ENCODE measurements at regions not wholly inside any gene's neighbourhood (a gene's known extent, or its start where the extent isn't known, plus 50 kb on each side); places are given as distances from the start of the nearest gene placed in this dataset.

DNA sequence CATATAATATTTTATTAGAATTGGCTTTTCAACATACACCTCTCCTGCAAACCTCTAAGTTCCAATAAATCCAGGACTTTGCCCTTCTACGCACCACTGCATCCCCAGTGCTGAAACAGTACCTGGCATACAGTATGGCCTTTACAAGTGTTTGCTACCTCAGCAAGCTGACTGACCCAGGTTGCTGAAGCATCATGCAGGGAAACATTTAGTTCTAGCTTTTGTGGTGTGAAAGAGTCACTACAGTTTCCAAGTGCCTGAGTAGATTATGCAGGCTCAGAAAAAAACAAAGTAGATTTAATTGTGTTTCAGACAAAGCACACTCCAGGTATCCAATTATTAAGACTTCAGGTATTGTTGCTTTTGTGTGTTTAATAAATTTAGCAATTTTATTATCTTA lies 614.2 kb upstream of the NRSN1 start:
- TF ChIP-seq, protein P1, sequence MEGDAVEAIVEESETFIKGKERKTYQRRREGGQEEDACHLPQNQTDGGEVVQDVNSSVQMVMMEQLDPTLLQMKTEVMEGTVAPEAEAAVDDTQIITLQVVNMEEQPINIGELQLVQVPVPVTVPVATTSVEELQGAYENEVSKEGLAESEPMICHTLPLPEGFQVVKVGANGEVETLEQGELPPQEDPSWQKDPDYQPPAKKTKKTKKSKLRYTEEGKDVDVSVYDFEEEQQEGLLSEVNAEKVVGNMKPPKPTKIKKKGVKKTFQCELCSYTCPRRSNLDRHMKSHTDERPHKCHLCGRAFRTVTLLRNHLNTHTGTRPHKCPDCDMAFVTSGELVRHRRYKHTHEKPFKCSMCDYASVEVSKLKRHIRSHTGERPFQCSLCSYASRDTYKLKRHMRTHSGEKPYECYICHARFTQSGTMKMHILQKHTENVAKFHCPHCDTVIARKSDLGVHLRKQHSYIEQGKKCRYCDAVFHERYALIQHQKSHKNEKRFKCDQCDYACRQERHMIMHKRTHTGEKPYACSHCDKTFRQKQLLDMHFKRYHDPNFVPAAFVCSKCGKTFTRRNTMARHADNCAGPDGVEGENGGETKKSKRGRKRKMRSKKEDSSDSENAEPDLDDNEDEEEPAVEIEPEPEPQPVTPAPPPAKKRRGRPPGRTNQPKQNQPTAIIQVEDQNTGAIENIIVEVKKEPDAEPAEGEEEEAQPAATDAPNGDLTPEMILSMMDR (IDR thresholded peaks at IDR 0.05; ENCODE audit: extremely low read depth, missing control alignments) = no peak
- DNase-seq (ENCODE audit: low spot score) = no peak

DNA sequence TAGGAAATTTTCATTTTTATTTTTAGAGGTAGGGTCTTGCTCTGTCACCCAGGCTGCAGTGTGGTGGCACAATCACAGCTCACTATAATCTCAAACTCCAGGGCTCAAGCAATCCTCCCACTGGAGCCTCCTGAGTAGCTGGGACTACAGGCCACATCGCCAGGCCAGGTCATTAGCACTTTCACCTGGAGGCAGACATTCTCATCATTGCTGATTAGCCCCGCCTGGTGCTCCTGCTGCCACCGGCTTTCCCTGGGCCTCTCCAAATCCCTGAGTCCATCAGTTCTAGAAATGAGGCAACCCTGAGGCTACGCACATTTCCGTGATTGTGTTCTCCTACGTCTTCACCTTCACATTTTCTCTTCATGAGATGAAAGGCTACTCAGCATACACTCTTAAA lies 607.7 kb upstream of the NRSN1 start:
- no peak for DNase-seq (ENCODE audit: low spot score)
- TF ChIP-seq, protein P1 (IDR thresholded peaks at IDR 0.05; ENCODE audit: extremely low read depth, missing control alignments) = no peak

- TF ChIP-seq, protein P1 (IDR thresholded peaks at IDR 0.05; ENCODE audit: extremely low read depth, missing control alignments) = no peak
- no peak for DNase-seq (ENCODE audit: low spot score)
Observed at GRCh38 chr6:23522792-23523547, 603.0 kb upstream of the NRSN1 start.

- TF ChIP-seq, protein P1 (IDR thresholded peaks at IDR 0.05; ENCODE audit: extremely low read depth, missing control alignments) = no peak
- no peak for DNase-seq (ENCODE audit: low spot score)
Observed at GRCh38 chr6:23523771-23524170, 602.2 kb upstream of the NRSN1 start.

DNA sequence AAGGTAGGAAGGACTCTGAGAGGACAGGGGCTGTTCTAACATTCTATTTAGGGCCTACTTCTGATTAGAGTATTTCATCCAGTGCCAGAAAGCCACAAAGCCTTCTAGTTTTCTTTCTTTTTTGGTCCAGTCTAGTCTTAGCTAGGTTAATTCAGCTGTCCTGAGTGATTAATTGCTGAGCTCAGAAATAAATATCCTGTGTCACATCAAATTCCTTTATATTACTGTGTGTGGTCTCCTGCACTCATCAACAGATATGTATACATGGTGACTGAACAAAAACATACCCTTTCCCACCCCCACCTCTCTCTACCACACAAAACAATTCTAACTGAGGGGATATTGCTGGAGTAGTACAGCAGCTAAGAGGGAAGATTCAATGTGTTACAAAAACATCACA lies 601.5 kb upstream of the NRSN1 start:
- DNase-seq (ENCODE audit: low spot score) = no peak
- TF ChIP-seq, protein P1 (IDR thresholded peaks at IDR 0.05; ENCODE audit: extremely low read depth, missing control alignments) = no peak

- TF ChIP-seq, protein P1 (IDR thresholded peaks at IDR 0.05; ENCODE audit: extremely low read depth, missing control alignments) = no peak
- no peak for DNase-seq (ENCODE audit: low spot score)
Observed at GRCh38 chr6:23526526-23526925, 599.5 kb upstream of the NRSN1 start.

GRCh38 chr6:23529902-23530301 lies 596.1 kb upstream of the NRSN1 start:
- DNase-seq (ENCODE audit: low spot score) = no peak
- TF ChIP-seq, protein P1 (IDR thresholded peaks at IDR 0.05; ENCODE audit: extremely low read depth, missing control alignments) = no peak
